OCI-LY7 (cell line): ENCODE measurements at regions not wholly inside any gene's neighbourhood (a gene's known extent, or its start where the extent isn't known, plus 50 kb on each side); places are given as distances from the start of the nearest gene placed in this dataset.

Experiments used
- BruUV-seq: library from RNA; stranded (reverse); fragments of 400-500 nt; replicated peaks from 2 replicates; lab custom pipeline; 2021; lab: Mats Ljungman, UMichigan
- CTCF ChIA-PET: fragments of 300-600 bp; sonication (Branson Sonifier 250); formaldehyde crosslinking; loops from one replicate; lab custom pipeline; 2022; ENCODE audit warnings: antibody characterized with exemption; ENCODE audit not compliant: unreplicated experiment; lab: Charles Lee
- POLR2A ChIA-PET: fragments of 300-600 bp; sonication (Branson Sonifier 250); formaldehyde crosslinking; loops from one replicate; lab custom pipeline; 2022; ENCODE audit warnings: antibody characterized with exemption; lab: Charles Lee
- DNase-seq: peaks from one replicate; pipeline ENCODE4 v3.0.0-alpha.2; 2015; ENCODE audit warnings: low spot score
- H2AFZ ChIP-seq: fragments of 200-600 bp; sonication (generic), shearing (Covaris generic); 2 replicates; pipeline ENCODE4 v1.6.1; 2014; ENCODE audit warnings: mild to moderate bottlenecking, antibody characterized with exemption, low read length, moderate library complexity
- H3K27ac ChIP-seq: fragments of 200-600 bp; sonication (generic); 2 replicates; pipeline ENCODE4 v1.5.1; 2014; ENCODE audit warnings: mixed run types, low read depth, mild to moderate bottlenecking, moderate library complexity, low read length, inconsistent platforms; ENCODE audit not compliant: poor library complexity, severe bottlenecking
- H3K36me3 ChIP-seq: fragments of 200-600 bp; sonication (generic); 2 replicates; pipeline ENCODE4 v1.6.1; 2014; ENCODE audit warnings: mild to moderate bottlenecking, antibody characterized with exemption, low read length, moderate library complexity, mixed read lengths; ENCODE audit not compliant: insufficient read depth
- H3K4me1 ChIP-seq: fragments of 200-600 bp; sonication (generic); 2 replicates; pipeline ENCODE4 v1.5.1; 2014; ENCODE audit warnings: mild to moderate bottlenecking, low read length; ENCODE audit not compliant: insufficient read depth, poor library complexity, severe bottlenecking
- H3K4me2 ChIP-seq: fragments of 200-600 bp; sonication (generic); 2 replicates; pipeline ENCODE4 v1.6.1; 2014; ENCODE audit warnings: mild to moderate bottlenecking, low read length
- H3K4me3 ChIP-seq: fragments of 200-600 bp; sonication (generic); 2 replicates; pipeline ENCODE4 v1.5.1; 2014; ENCODE audit warnings: mild to moderate bottlenecking, low read depth, low read length; ENCODE audit not compliant: poor library complexity, severe bottlenecking
- H3K79me2 ChIP-seq: fragments of 200-600 bp; sonication (generic); 2 replicates; pipeline ENCODE4 v1.6.1; 2016; ENCODE audit warnings: low read depth, mild to moderate bottlenecking, low read length, moderate library complexity, mixed read lengths; ENCODE audit not compliant: insufficient read depth
- H3K9me2 ChIP-seq: fragments of 200-600 bp; sonication (generic); 2 replicates; pipeline ENCODE4 v1.6.1; 2016; ENCODE audit warnings: mild to moderate bottlenecking, low read length, mixed read lengths; ENCODE audit not compliant: insufficient read depth
- H3K9me3 ChIP-seq: fragments of 200-600 bp; sonication (generic); 2 replicates; pipeline ENCODE4 v1.6.1; 2014; ENCODE audit warnings: mild to moderate bottlenecking, mixed run types, low read length, mixed read lengths
- H4K20me1 ChIP-seq: fragments of 200-600 bp; sonication (generic); 2 replicates; pipeline ENCODE4 v1.6.1; 2014; ENCODE audit warnings: mild to moderate bottlenecking, antibody characterized with exemption, low read length, moderate library complexity, mixed read lengths; ENCODE audit not compliant: insufficient read depth
- CTCF ChIP-seq: fragments of 200-600 bp; sonication (generic); conservative IDR thresholded peaks from 2 replicates; pipeline ENCODE4 v1.5.1; 2014; ENCODE audit warnings: mild to moderate bottlenecking, antibody characterized with exemption, low read length, moderate library complexity, mixed read lengths
- EZH2phosphoT487 ChIP-seq: fragments of 200-600 bp; sonication (generic); IDR thresholded peaks from 2 replicates; pipeline ENCODE4 v1.6.1; 2018; ENCODE audit warnings: low read depth, borderline replicate concordance, mild to moderate bottlenecking, mixed run types, antibody characterized with exemption, low read length, moderate library complexity, mixed read lengths
- intact Hi-C: fragments of 100-400 bp; cut with micrococcal nuclease; formaldehyde crosslinking; loops from one replicate; pipeline ENCODE4 v1.10.0; 2022; ENCODE audit not compliant: unreplicated experiment

GRCh38 chr22:17272511-17272991, 53.3 kb upstream of the ADA2 start:
- CTCF ChIA-PET: no interaction called here
- Histone ChIP-seq H3K27ac (no peak overlapping the region), H3K4me2 (no peak overlapping the region), H4K20me1 (no peaks in the 10 kb centered on the region), H3K4me1 (peaks cover 11% of the 10 kb centered on the region), H2AFZ (peak overlapping the region; percentile 70), H3K36me3 (no peaks in the 10 kb centered on the region), H3K79me2 (no peaks in the 10 kb centered on the region), H3K4me3 (no peak overlapping the region), H3K9me2 (no peaks in the 10 kb centered on the region), H3K9me3 (no peaks in the 10 kb centered on the region)
- no TSS peak for BruUV-seq
- POLR2A ChIA-PET: interaction anchor here (0.7 to 1.4 kb wide), 2 partner anchors 14 to 61 kb away, joined by 4 read pairs; no protein-coding TSS in a partner anchor
- TF ChIP-seq EZH2phosphoT487 (no peak), CTCF (no peak)
- DNase-seq: no peak
- intact Hi-C loops: no loop called here

- ChIA-PET POLR2A (interaction anchor here (0.6 to 1.4 kb wide), 2 partner anchors 14 to 258 kb away, joined by 4 read pairs; no protein-coding TSS in a partner anchor), CTCF (no interaction called here)
- no peaks in the 10 kb centered on the region for H3K9me2 ChIP-seq
- no TSS peak for BruUV-seq
- TF ChIP-seq CTCF: 0 out of 2 replicates have a peak, but pooled peaks have one; percentile 24
- no peak for TF ChIP-seq EZH2phosphoT487
- peak overlapping the region; percentile 70; the same call in 1 of the 2 replicates for H2AFZ ChIP-seq
- no peaks in the 10 kb centered on the region for H3K79me2 ChIP-seq
- no peaks in the 10 kb centered on the region for H4K20me1 ChIP-seq
- DNase-seq: no peak
- no peak overlapping the region for H3K4me2 ChIP-seq
- H3K36me3 ChIP-seq: no peaks in the 10 kb centered on the region
- H3K9me3 ChIP-seq: no peaks in the 10 kb centered on the region
- intact Hi-C loops: no loop called here
- no peak overlapping the region for H3K4me3 ChIP-seq
- H3K27ac ChIP-seq: no peak overlapping the region
- peaks cover 11% of the 10 kb centered on the region for H3K4me1 ChIP-seq
These were observed 52.6 kb upstream of the ADA2 start for GRCh38 chr22:17271711-17272451.
